ENCODE measurements at regions not wholly inside any gene's neighbourhood (a gene's known extent, or its start where the extent isn't known, plus 50 kb on each side); places are given as distances from the start of the nearest gene placed in this dataset.

GRCh38 chr6:145336119-145336518, 399.2 kb downstream of the EPM2A start:
- Mint-ChIP-seq H3K27ac (no peak overlapping the region), H3K9me3 (no peaks in the 10 kb centered on the region), H3K4me1 (ENCODE audit: low read depth) (no peaks in the 10 kb centered on the region), H3K27me3 (ENCODE audit: insufficient read depth) (no peaks in the 10 kb centered on the region), H3K4me3 (no peak overlapping the region), H3K36me3 (ENCODE audit: low read depth) (no peaks in the 10 kb centered on the region)
- intact Hi-C loops (cut with micrococcal nuclease): no loop called here
- DNase-seq (ENCODE audit: low spot score): no peak

- H3K4me1 Mint-ChIP-seq (ENCODE audit: low read depth): no peaks in the 10 kb centered on the region
- intact Hi-C loops (cut with micrococcal nuclease): no loop called here
- H3K9me3 Mint-ChIP-seq: no peaks in the 10 kb centered on the region
- H3K4me3 Mint-ChIP-seq: no peak overlapping the region
- H3K27me3 Mint-ChIP-seq (ENCODE audit: insufficient read depth): no peaks in the 10 kb centered on the region
- no peak overlapping the region for H3K27ac Mint-ChIP-seq
- no peaks in the 10 kb centered on the region for H3K36me3 Mint-ChIP-seq (ENCODE audit: low read depth)
- no peak for DNase-seq (ENCODE audit: low spot score)
Measured at GRCh38 chr6:145339089-145339488, 396.2 kb downstream of the EPM2A start.

GRCh38 chr6:145340256-145340655, 395.1 kb downstream of the EPM2A start:
- no peak overlapping the region for H3K4me3 Mint-ChIP-seq
- no peak overlapping the region for H3K27ac Mint-ChIP-seq
- no peaks in the 10 kb centered on the region for H3K36me3 Mint-ChIP-seq (ENCODE audit: low read depth)
- no peaks in the 10 kb centered on the region for H3K9me3 Mint-ChIP-seq
- H3K4me1 Mint-ChIP-seq (ENCODE audit: low read depth): no peaks in the 10 kb centered on the region
- no peaks in the 10 kb centered on the region for H3K27me3 Mint-ChIP-seq (ENCODE audit: insufficient read depth)
- DNase-seq (ENCODE audit: low spot score): no peak
- intact Hi-C loops (cut with micrococcal nuclease): no loop called here

- Mint-ChIP-seq H3K27ac (no peak overlapping the region), H3K36me3 (ENCODE audit: low read depth) (no peaks in the 10 kb centered on the region), H3K4me1 (ENCODE audit: low read depth) (no peaks in the 10 kb centered on the region), H3K4me3 (no peak overlapping the region), H3K27me3 (ENCODE audit: insufficient read depth) (no peaks in the 10 kb centered on the region), H3K9me3 (no peaks in the 10 kb centered on the region)
- DNase-seq (ENCODE audit: low spot score): no peak
- intact Hi-C loops (cut with micrococcal nuclease): no loop called here
Measured at GRCh38 chr6:145345094-145345493, 390.2 kb downstream of the EPM2A start.

- no peak for DNase-seq (ENCODE audit: low spot score)
- no peak overlapping the region for H3K4me3 Mint-ChIP-seq
- no peaks in the 10 kb centered on the region for H3K4me1 Mint-ChIP-seq (ENCODE audit: low read depth)
- intact Hi-C loops (cut with micrococcal nuclease): no loop called here
- no peak overlapping the region for H3K27ac Mint-ChIP-seq
- no peaks in the 10 kb centered on the region for H3K27me3 Mint-ChIP-seq (ENCODE audit: insufficient read depth)
- H3K36me3 Mint-ChIP-seq (ENCODE audit: low read depth): no peaks in the 10 kb centered on the region
- no peaks in the 10 kb centered on the region for H3K9me3 Mint-ChIP-seq
Measured at GRCh38 chr6:145347216-145347615, 388.1 kb downstream of the EPM2A start.

- H3K27ac Mint-ChIP-seq: no peak overlapping the region
- no peak overlapping the region for H3K4me3 Mint-ChIP-seq
- intact Hi-C loops (cut with micrococcal nuclease): no loop called here
- no peaks in the 10 kb centered on the region for H3K4me1 Mint-ChIP-seq (ENCODE audit: low read depth)
- no peaks in the 10 kb centered on the region for H3K36me3 Mint-ChIP-seq (ENCODE audit: low read depth)
- DNase-seq (ENCODE audit: low spot score): no peak
- no peaks in the 10 kb centered on the region for H3K9me3 Mint-ChIP-seq
- H3K27me3 Mint-ChIP-seq (ENCODE audit: insufficient read depth): no peaks in the 10 kb centered on the region
Measured at GRCh38 chr6:145349950-145350510, 385.3 kb downstream of the EPM2A start.

GRCh38 chr6:145350928-145351327, 384.4 kb downstream of the EPM2A start:
- Mint-ChIP-seq H3K9me3 (no peaks in the 10 kb centered on the region), H3K27ac (no peak overlapping the region), H3K4me1 (ENCODE audit: low read depth) (no peaks in the 10 kb centered on the region), H3K4me3 (no peak overlapping the region), H3K36me3 (ENCODE audit: low read depth) (no peaks in the 10 kb centered on the region), H3K27me3 (ENCODE audit: insufficient read depth) (no peaks in the 10 kb centered on the region)
- DNase-seq (ENCODE audit: low spot score): no peak
- intact Hi-C loops (cut with micrococcal nuclease): no loop called here

- Mint-ChIP-seq H3K4me1 (ENCODE audit: low read depth) (no peaks in the 10 kb centered on the region), H3K9me3 (no peaks in the 10 kb centered on the region), H3K36me3 (ENCODE audit: low read depth) (no peaks in the 10 kb centered on the region), H3K27ac (no peak overlapping the region), H3K27me3 (ENCODE audit: insufficient read depth) (no peaks in the 10 kb centered on the region), H3K4me3 (no peak overlapping the region)
- intact Hi-C loops (cut with micrococcal nuclease): no loop called here
- DNase-seq (ENCODE audit: low spot score): no peak
Measured at GRCh38 chr6:145352382-145353080, 382.8 kb downstream of the EPM2A start.

GRCh38 chr6:145360865-145361264, 374.5 kb downstream of the EPM2A start:
- Mint-ChIP-seq H3K27me3 (ENCODE audit: insufficient read depth) (no peaks in the 10 kb centered on the region), H3K27ac (no peak overlapping the region), H3K9me3 (no peaks in the 10 kb centered on the region), H3K4me1 (ENCODE audit: low read depth) (no peaks in the 10 kb centered on the region), H3K36me3 (ENCODE audit: low read depth) (no peaks in the 10 kb centered on the region), H3K4me3 (no peak overlapping the region)
- intact Hi-C loops (cut with micrococcal nuclease): no loop called here
- DNase-seq (ENCODE audit: low spot score): no peak

GRCh38 chr6:145367149-145367548, 368.2 kb downstream of the EPM2A start:
- intact Hi-C loops (cut with micrococcal nuclease): no loop called here
- Mint-ChIP-seq H3K4me1 (ENCODE audit: low read depth) (peaks cover 4% of the 10 kb centered on the region), H3K4me3 (no peak overlapping the region), H3K27ac (no peak overlapping the region), H3K9me3 (no peaks in the 10 kb centered on the region), H3K36me3 (ENCODE audit: low read depth) (no peaks in the 10 kb centered on the region), H3K27me3 (ENCODE audit: insufficient read depth) (no peaks in the 10 kb centered on the region)
- no peak for DNase-seq (ENCODE audit: low spot score)

- no peak for DNase-seq (ENCODE audit: low spot score)
- H3K9me3 Mint-ChIP-seq: no peaks in the 10 kb centered on the region
- H3K27me3 Mint-ChIP-seq (ENCODE audit: insufficient read depth): no peaks in the 10 kb centered on the region
- H3K27ac Mint-ChIP-seq: no peak overlapping the region
- H3K4me1 Mint-ChIP-seq (ENCODE audit: low read depth): peaks cover 13% of the 10 kb centered on the region
- H3K4me3 Mint-ChIP-seq: no peak overlapping the region
- no peaks in the 10 kb centered on the region for H3K36me3 Mint-ChIP-seq (ENCODE audit: low read depth)
- intact Hi-C loops (cut with micrococcal nuclease): no loop called here
Measured at GRCh38 chr6:145368075-145368474, 367.2 kb downstream of the EPM2A start.

GRCh38 chr6:145370559-145370958, 364.8 kb downstream of the EPM2A start:
- peaks cover 13% of the 10 kb centered on the region for H3K4me1 Mint-ChIP-seq (ENCODE audit: low read depth)
- no peaks in the 10 kb centered on the region for H3K36me3 Mint-ChIP-seq (ENCODE audit: low read depth)
- H3K4me3 Mint-ChIP-seq: no peak overlapping the region
- no peaks in the 10 kb centered on the region for H3K9me3 Mint-ChIP-seq
- intact Hi-C loops (cut with micrococcal nuclease): no loop called here
- H3K27ac Mint-ChIP-seq: no peak overlapping the region
- DNase-seq (ENCODE audit: low spot score): no peak
- H3K27me3 Mint-ChIP-seq (ENCODE audit: insufficient read depth): no peaks in the 10 kb centered on the region

- Mint-ChIP-seq H3K4me1 (ENCODE audit: low read depth) (peaks cover 13% of the 10 kb centered on the region), H3K36me3 (ENCODE audit: low read depth) (no peaks in the 10 kb centered on the region), H3K27me3 (ENCODE audit: insufficient read depth) (no peaks in the 10 kb centered on the region), H3K27ac (no peak overlapping the region), H3K4me3 (no peak overlapping the region), H3K9me3 (no peaks in the 10 kb centered on the region)
- intact Hi-C loops (cut with micrococcal nuclease): no loop called here
- no peak for DNase-seq (ENCODE audit: low spot score)
Measured at GRCh38 chr6:145372671-145373151, 362.6 kb downstream of the EPM2A start.

- H3K36me3 Mint-ChIP-seq (ENCODE audit: low read depth): no peaks in the 10 kb centered on the region
- intact Hi-C loops (cut with micrococcal nuclease): no loop called here
- no peaks in the 10 kb centered on the region for H3K27me3 Mint-ChIP-seq (ENCODE audit: insufficient read depth)
- no peak for DNase-seq (ENCODE audit: low spot score)
- no peak overlapping the region for H3K4me3 Mint-ChIP-seq
- no peaks in the 10 kb centered on the region for H3K9me3 Mint-ChIP-seq
- H3K4me1 Mint-ChIP-seq (ENCODE audit: low read depth): peaks cover 13% of the 10 kb centered on the region
- no peak overlapping the region for H3K27ac Mint-ChIP-seq
Measured at GRCh38 chr6:145373826-145374225, 361.5 kb downstream of the EPM2A start.

Measured in activated T-helper 1 cell treated with anti-CD3 and anti-CD28 coated beads, Interleukin-12 subunit alpha, Interleukin-12 subunit beta, Interleukin-2, Interleukin-4 antibody, amounts not matched to agents 30 ng/mL and 10 ng/mL and 1 ng/mL, durations not matched to agents 14 hours and 24 hours and 36 hours (primary cell).